ENCODE measurements at regions not wholly inside any gene's neighbourhood (a gene's known extent, or its start where the extent isn't known, plus 50 kb on each side); places are given as distances from the start of the nearest gene placed in this dataset.

GRCh38 chr7:46725136-46725535, 804.1 kb upstream of the IGFBP3 start:
- Mint-ChIP-seq H3K9me3 (peaks cover 5% of the 10 kb centered on the region), H3K4me1 (ENCODE audit: low read depth) (peaks cover 9% of the 10 kb centered on the region), H3K36me3 (ENCODE audit: low read depth) (peaks cover 13% of the 10 kb centered on the region), H3K27ac (no peak overlapping the region), H3K4me3 (no peak overlapping the region), H3K27me3 (ENCODE audit: insufficient read depth) (peaks cover 4% of the 10 kb centered on the region)
- no peak for TF ChIP-seq CTCF (IDR thresholded peaks at IDR 0.05)
- DNase-seq, result no peak

- Mint-ChIP-seq H3K27ac (no peak overlapping the region), H3K4me1 (ENCODE audit: low read depth) (peaks cover 9% of the 10 kb centered on the region), H3K9me3 (peaks cover 5% of the 10 kb centered on the region), H3K27me3 (ENCODE audit: insufficient read depth) (peaks cover 4% of the 10 kb centered on the region; the same call in 1 of the 2 replicates), H3K4me3 (no peak overlapping the region), H3K36me3 (ENCODE audit: low read depth) (peaks cover 13% of the 10 kb centered on the region)
- TF ChIP-seq CTCF (IDR thresholded peaks at IDR 0.05), result no peak
- DNase-seq, result no peak
Observed at GRCh38 chr7:46723742-46724141, 802.7 kb upstream of the IGFBP3 start.

GRCh38 chr7:46723003-46723402, 801.9 kb upstream of the IGFBP3 start:
- no peak for TF ChIP-seq CTCF (IDR thresholded peaks at IDR 0.05)
- Mint-ChIP-seq H3K27ac (no peak overlapping the region), H3K36me3 (ENCODE audit: low read depth) (peaks cover 13% of the 10 kb centered on the region), H3K4me1 (ENCODE audit: low read depth) (peaks cover 9% of the 10 kb centered on the region), H3K27me3 (ENCODE audit: insufficient read depth) (peaks cover 4% of the 10 kb centered on the region; the same call in 1 of the 2 replicates), H3K9me3 (peaks cover 5% of the 10 kb centered on the region), H3K4me3 (no peak overlapping the region)
- no peak for DNase-seq

- H3K27ac Mint-ChIP-seq, result no peak overlapping the region
- DNase-seq, result no peak
- TF ChIP-seq CTCF (IDR thresholded peaks at IDR 0.05), result no peak
- H3K4me3 Mint-ChIP-seq, result no peak overlapping the region
- H3K4me1 Mint-ChIP-seq (ENCODE audit: low read depth), result peaks cover 5% of the 10 kb centered on the region
- peaks cover 2% of the 10 kb centered on the region; the same call in 1 of the 2 replicates for H3K36me3 Mint-ChIP-seq (ENCODE audit: low read depth)
- H3K9me3 Mint-ChIP-seq, result no peaks in the 10 kb centered on the region
- H3K27me3 Mint-ChIP-seq (ENCODE audit: insufficient read depth), result no peaks in the 10 kb centered on the region
Observed at GRCh38 chr7:46720761-46721160, 799.7 kb upstream of the IGFBP3 start.

- H3K4me3 Mint-ChIP-seq, result no peak overlapping the region
- no peak for TF ChIP-seq CTCF (IDR thresholded peaks at IDR 0.05)
- no peaks in the 10 kb centered on the region for H3K36me3 Mint-ChIP-seq (ENCODE audit: low read depth)
- no peaks in the 10 kb centered on the region for H3K27me3 Mint-ChIP-seq (ENCODE audit: insufficient read depth)
- H3K4me1 Mint-ChIP-seq (ENCODE audit: low read depth), result no peaks in the 10 kb centered on the region
- no peaks in the 10 kb centered on the region for H3K9me3 Mint-ChIP-seq
- DNase-seq, result no peak
- no peak overlapping the region for H3K27ac Mint-ChIP-seq
Observed at GRCh38 chr7:46719616-46720015, 798.5 kb upstream of the IGFBP3 start.

GRCh38 chr7:46716926-46717325, 795.9 kb upstream of the IGFBP3 start:
- no peaks in the 10 kb centered on the region for H3K4me1 Mint-ChIP-seq (ENCODE audit: low read depth)
- no peaks in the 10 kb centered on the region for H3K27me3 Mint-ChIP-seq (ENCODE audit: insufficient read depth)
- no peak for DNase-seq
- H3K9me3 Mint-ChIP-seq, result no peaks in the 10 kb centered on the region
- no peak overlapping the region for H3K4me3 Mint-ChIP-seq
- TF ChIP-seq CTCF (IDR thresholded peaks at IDR 0.05), result no peak
- H3K27ac Mint-ChIP-seq, result no peak overlapping the region
- H3K36me3 Mint-ChIP-seq (ENCODE audit: low read depth), result no peaks in the 10 kb centered on the region
